Right lobe of liver (tissue), 6 donors: ENCODE measurements at regions not wholly inside any gene's neighbourhood (a gene's known extent, or its start where the extent isn't known, plus 50 kb on each side); places are given as distances from the start of the nearest gene placed in this dataset.
A peak's percentile ranks its signal among the peaks of the same experiment; 100 is the strongest.
"Not testable (repeated sequence)": the region's sequence is repeated elsewhere in the genome, so short reads cannot be mapped to it uniquely, and the experiment has no call there.

Experiments used
- ATAC-seq, 4 donors: fragments of 200-7000 bp; cut with Tn5 transposase; one replicate each; pipeline ENCODE4 v1.9.1; 2020; ENCODE audit warnings: mild to moderate bottlenecking in 4 of 4, moderate library complexity in 4 of 4
- DNase-seq, 3 donors: peaks; one replicate each; pipeline ENCODE4 v3.0.0-alpha.2; 2020
- H3K27ac ChIP-seq, 3 donors: fragments of 200-600 bp; one replicate each; pipeline ENCODE4 v1.8.0; 2022
- H3K27me3 ChIP-seq, 2 donors: fragments of 200-600 bp; one replicate each; pipeline ENCODE4 v1.8.0; 2022
- H3K36me3 ChIP-seq, 4 donors: fragments of 200-600 bp; sonication (generic) in 1 of 4; one replicate each; pipeline versions ENCODE4 v1.5.1 to v1.8.0; 2017 to 2022; ENCODE audit warnings: control low read depth in 1 of 4
- H3K4me1 ChIP-seq, 4 donors: fragments of 200-600 bp; sonication (generic) in 1 of 4; one replicate each; pipeline versions ENCODE4 v1.5.1 to v1.8.0; 2017 to 2022; ENCODE audit warnings: control low read depth in 1 of 4
- H3K4me3 ChIP-seq, 3 donors: fragments of 200-600 bp; one replicate each; pipeline ENCODE4 v1.8.0; 2022
- H3K9me3 ChIP-seq, 4 donors: fragments of 200-600 bp; sonication (generic) in 1 of 4; one replicate each; pipeline versions ENCODE4 v1.5.1 to v1.8.0; 2017 to 2022; ENCODE audit warnings: control low read depth in 1 of 4
- POLR2A ChIP-seq: fragments of 450-650 bp; IDR thresholded peaks from one replicate; pipeline ENCODE4 v1.6.1; 2017; ENCODE audit warnings: antibody characterized with exemption, mild to moderate bottlenecking
- WGBS: methylation state at CpG from one replicate; pipeline ENCODE4 v1.1.6; 2018; ENCODE audit warnings: low coverage, low lambda C conversion rate; ENCODE audit not compliant: insufficient coverage; ENCODE audit errors: missing lambda C conversion rate; 5-methylcytosine and 5-hydroxymethylcytosine counted together
- intact Hi-C, 2 donors: fragments of 100-400 bp; cut with DNase I; formaldehyde crosslinking; loops; one replicate each; pipeline versions ENCODE4 v1.11.2 to v1.14.1; 2022
- TF ChIP-seq, protein P1 (sequence below), 4 donors: fragments of 200-600 bp in 3 of 4; fragments of 450-650 bp in 1 of 4; IDR thresholded peaks; one replicate each; pipeline versions ENCODE4 v1.5.1 to v1.8.0; 2016 to 2022; ENCODE audit warnings: antibody characterized with exemption in 4 of 4, mild to moderate bottlenecking in 2 of 4
- donor health status: DM: no; HTN: yes; CAD: no.
- donor health status: DM: no; HTN: no; CAD: no.
- donor health status: DM: no; HTN: no; CAD: no.
- donor health status: DM: no; HTN: yes; CAD: no.
- donor health status: DM: no; HTN: yes; CAD: no.

DNA sequence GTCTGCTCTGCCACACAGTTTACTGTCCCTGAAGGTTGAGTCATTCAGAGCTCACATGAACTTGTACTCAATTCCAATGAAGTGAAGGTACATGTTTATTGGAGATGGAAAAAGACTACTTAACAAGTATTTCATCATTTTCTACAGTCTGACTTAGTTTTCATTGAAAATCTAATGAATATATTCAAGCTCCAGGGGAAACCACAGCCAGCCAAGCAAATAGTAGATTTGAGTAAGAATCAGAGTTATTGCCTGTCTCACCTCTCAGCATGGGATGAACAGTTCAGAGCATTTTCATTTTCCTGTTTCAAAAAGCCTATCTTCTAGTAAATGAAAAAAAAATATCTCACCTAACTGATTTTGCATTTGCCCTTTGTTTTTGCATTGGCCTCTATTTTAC lies 1249.4 kb upstream of the DIAPH2 start:
- no peak for ATAC-seq

DNA sequence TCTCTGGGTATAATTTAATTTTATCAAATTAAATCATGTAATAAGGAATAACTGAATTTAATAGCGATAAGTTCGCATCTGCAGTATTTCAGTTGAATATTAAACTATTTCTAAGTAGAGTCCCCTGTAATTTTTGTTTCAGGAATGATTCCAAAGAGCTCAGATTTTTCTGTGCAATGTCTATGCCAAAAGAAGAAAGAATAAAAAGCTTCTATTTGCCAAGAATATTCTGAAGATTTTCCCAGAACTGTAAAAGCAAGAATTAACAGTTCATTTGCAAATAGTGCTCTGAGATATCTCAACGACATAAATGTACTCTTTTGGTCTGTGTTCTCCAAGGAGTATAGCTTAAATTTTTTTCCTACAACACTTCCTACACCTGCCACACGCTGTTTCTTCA lies 1242.8 kb upstream of the DIAPH2 start:
- H3K4me1 ChIP-seq, result no peaks in the 10 kb centered on the region
- H3K4me3 ChIP-seq, result no peak overlapping the region
- DNase-seq (no peak), ATAC-seq (no peak)
- H3K9me3 ChIP-seq, result no peaks in the 10 kb centered on the region
- H3K36me3 ChIP-seq, result no peaks in the 10 kb centered on the region
- WGBS, result 24% methylated on average over 4 of the region's 4 CpGs
- TF ChIP-seq, protein P1, sequence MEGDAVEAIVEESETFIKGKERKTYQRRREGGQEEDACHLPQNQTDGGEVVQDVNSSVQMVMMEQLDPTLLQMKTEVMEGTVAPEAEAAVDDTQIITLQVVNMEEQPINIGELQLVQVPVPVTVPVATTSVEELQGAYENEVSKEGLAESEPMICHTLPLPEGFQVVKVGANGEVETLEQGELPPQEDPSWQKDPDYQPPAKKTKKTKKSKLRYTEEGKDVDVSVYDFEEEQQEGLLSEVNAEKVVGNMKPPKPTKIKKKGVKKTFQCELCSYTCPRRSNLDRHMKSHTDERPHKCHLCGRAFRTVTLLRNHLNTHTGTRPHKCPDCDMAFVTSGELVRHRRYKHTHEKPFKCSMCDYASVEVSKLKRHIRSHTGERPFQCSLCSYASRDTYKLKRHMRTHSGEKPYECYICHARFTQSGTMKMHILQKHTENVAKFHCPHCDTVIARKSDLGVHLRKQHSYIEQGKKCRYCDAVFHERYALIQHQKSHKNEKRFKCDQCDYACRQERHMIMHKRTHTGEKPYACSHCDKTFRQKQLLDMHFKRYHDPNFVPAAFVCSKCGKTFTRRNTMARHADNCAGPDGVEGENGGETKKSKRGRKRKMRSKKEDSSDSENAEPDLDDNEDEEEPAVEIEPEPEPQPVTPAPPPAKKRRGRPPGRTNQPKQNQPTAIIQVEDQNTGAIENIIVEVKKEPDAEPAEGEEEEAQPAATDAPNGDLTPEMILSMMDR (IDR thresholded peaks at IDR 0.05), result no peak
- TF ChIP-seq POLR2A, result no peak
- no peak overlapping the region for H3K27ac ChIP-seq
- no peaks in the 10 kb centered on the region for H3K27me3 ChIP-seq
- intact Hi-C loops, result no loop called here

More for the DNA sequence above, 1249.4 kb upstream of the DIAPH2 start:
- intact Hi-C loops, result no loop called here
- Histone ChIP-seq H3K27ac (no peak overlapping the region), H3K27me3 (peaks cover 0 to 3% of the 10 kb centered on the region in 2 donors), H3K9me3 (no peaks in the 10 kb centered on the region), H3K36me3 (no peaks in the 10 kb centered on the region), H3K4me3 (no peak overlapping the region), H3K4me1 (no peaks in the 10 kb centered on the region)
- TF ChIP-seq POLR2A, result no peak
- TF ChIP-seq, protein P1 (IDR thresholded peaks at IDR 0.05), result no peak
- DNase-seq, result no peak

DNA sequence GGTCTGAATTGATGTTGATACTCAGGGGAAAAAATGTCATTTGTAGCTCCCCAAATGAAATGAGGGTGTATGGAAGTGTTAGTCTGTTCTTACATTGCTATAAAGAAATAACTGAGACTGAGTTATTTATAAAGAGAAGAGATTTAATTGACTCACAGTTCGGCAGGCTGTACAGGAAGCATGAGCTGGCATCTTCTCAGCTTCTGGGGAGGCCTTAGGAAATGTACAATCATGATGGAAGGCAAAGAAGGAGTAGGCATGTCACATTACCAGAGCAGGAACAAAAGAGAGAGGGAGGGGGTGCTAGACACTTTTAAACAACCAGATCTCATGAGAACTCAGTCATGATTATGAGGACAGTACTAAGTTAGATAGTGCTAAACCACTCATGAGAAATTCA lies 1199.9 kb upstream of the DIAPH2 start:
- no peak for TF ChIP-seq POLR2A
- TF ChIP-seq, protein P1 (IDR thresholded peaks at IDR 0.05), result no peak
- DNase-seq, result no peak
- Histone ChIP-seq H3K27me3 (no peaks in the 10 kb centered on the region), H3K9me3 (no peaks in the 10 kb centered on the region), H3K4me3 (no peak overlapping the region), H3K36me3 (no peaks in the 10 kb centered on the region), H3K27ac (no peak overlapping the region), H3K4me1 (no peaks in the 10 kb centered on the region)
- intact Hi-C loops, result no loop called here
- ATAC-seq, result no peak
- WGBS, result 7% methylated on average over 1 of the region's 1 CpG

DNA sequence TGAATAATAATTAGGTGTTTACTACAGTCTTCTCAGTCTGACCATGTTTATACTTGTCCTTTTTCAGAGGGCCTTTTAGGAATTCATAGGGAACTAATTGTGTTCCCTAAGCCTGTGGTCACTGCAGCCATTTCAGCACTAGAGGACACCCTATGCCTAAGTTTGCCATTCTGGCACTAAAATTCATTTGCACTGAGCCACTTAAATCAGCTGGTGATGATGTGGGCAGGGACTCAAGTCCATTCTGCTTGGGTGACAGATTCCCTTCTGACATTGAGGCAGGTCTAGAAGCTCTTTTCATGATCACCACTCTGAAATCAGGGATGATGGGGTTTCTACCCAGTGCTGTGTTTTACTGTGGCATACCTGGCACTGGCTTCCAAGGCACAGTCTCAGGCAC lies 1178.9 kb upstream of the DIAPH2 start:
- Histone ChIP-seq H3K27me3 (peaks cover 0 to 7% of the 10 kb centered on the region in 2 donors), H3K4me3 (no peak overlapping the region), H3K9me3 (no peaks in the 10 kb centered on the region), H3K27ac (no peak overlapping the region), H3K36me3 (no peaks in the 10 kb centered on the region), H3K4me1 (no peaks in the 10 kb centered on the region)
- intact Hi-C loops, result no loop called here
- TF ChIP-seq, protein P1 (IDR thresholded peaks at IDR 0.05), result peak in 3 of 4 donors; percentile 8 to 37 (median 15)
- no peak for TF ChIP-seq POLR2A
- ATAC-seq (peak in 1 of 4 donors; percentile 70), DNase-seq (no peak)

DNA sequence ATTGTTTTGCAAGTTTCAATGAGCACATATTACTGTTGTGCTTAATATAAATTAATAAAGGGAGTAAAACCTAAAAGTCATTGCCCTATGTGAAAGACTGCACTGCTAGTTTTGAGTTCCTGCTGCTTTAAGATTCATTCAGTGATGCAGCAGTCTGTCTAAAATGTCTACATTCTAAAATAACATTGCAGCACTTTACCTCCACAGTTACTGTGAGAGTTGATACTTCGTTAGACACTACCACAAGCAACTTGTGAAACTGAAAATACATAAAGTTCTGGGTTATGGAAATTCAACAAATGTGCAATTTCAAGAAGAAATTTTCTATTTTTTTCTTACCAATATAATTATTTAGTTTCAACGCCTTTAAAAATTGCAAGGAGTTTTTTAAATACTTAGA lies 1175.2 kb upstream of the DIAPH2 start:
- Histone ChIP-seq H3K27me3 (peaks cover 0 to 7% of the 10 kb centered on the region in 2 donors), H3K4me1 (no peaks in the 10 kb centered on the region), H3K36me3 (no peaks in the 10 kb centered on the region), H3K4me3 (no peak overlapping the region), H3K27ac (no peak overlapping the region), H3K9me3 (no peaks in the 10 kb centered on the region)
- WGBS, result 32% methylated on average over 2 of the region's 2 CpGs
- DNase-seq (no peak), ATAC-seq (no peak)
- intact Hi-C loops, result no loop called here
- TF ChIP-seq, protein P1 (IDR thresholded peaks at IDR 0.05), result no peak
- no peak for TF ChIP-seq POLR2A

DNA sequence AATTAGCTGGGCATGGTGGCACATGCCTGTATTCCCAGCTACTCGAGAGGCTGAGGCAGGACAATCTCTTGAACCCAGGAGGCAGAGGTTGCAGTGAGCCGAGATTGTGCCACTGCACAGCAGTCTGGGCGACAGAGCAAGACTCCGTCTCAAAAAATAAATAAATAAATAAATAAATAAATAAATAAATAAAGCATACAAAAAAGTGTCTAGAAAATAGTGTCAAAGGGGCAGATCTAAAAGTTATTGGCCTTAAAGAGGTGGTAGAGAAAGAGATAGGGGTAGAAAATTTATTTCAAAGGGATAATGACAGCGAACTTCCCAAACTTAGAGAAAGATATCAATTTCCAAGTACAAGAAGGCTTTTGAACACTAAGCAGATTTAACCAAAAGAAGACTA lies 1160.6 kb upstream of the DIAPH2 start:
- ATAC-seq, H3K36me3 ChIP-seq, DNase-seq, H3K27me3 ChIP-seq, H3K4me3 ChIP-seq, H3K27ac ChIP-seq, intact Hi-C loops, H3K4me1 ChIP-seq, H3K9me3 ChIP-seq: not testable (repeated sequence)
- 49% methylated on average over 4 of the region's 5 CpGs for WGBS
